ENCODE measurements at regions not wholly inside any gene's neighbourhood (a gene's known extent, or its start where the extent isn't known, plus 50 kb on each side); places are given as distances from the start of the nearest gene placed in this dataset.

DNA sequence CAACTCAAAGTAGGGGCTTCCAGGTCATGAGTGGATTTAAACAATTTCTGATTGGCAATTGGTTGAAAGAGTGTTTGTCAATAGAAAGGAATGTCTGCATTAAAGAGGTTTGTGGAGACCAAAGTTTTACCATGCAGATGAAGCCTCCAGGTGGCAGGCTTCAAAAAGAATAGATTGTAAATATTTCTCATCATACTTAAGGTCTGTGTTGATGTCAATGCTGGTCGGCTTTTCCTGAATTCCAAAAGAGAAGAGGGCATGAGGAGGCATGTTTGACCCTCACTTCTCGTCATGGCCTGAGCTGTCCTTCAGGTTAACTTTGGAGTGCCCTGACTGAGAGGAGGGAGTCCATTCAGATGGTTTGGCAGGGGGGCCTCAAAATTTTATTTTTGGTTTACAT is 125.4 kb upstream of the RFC3 start:
- TF ChIP-seq, protein P1, sequence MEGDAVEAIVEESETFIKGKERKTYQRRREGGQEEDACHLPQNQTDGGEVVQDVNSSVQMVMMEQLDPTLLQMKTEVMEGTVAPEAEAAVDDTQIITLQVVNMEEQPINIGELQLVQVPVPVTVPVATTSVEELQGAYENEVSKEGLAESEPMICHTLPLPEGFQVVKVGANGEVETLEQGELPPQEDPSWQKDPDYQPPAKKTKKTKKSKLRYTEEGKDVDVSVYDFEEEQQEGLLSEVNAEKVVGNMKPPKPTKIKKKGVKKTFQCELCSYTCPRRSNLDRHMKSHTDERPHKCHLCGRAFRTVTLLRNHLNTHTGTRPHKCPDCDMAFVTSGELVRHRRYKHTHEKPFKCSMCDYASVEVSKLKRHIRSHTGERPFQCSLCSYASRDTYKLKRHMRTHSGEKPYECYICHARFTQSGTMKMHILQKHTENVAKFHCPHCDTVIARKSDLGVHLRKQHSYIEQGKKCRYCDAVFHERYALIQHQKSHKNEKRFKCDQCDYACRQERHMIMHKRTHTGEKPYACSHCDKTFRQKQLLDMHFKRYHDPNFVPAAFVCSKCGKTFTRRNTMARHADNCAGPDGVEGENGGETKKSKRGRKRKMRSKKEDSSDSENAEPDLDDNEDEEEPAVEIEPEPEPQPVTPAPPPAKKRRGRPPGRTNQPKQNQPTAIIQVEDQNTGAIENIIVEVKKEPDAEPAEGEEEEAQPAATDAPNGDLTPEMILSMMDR (IDR thresholded peaks at IDR 0.05), result no peak
- TF ChIP-seq POLR2A (IDR thresholded peaks at IDR 0.05), result no peak
- no peak for TF ChIP-seq EP300 (IDR thresholded peaks at IDR 0.05)
- 88% methylated on average over 2 of the region's 2 CpGs for whole genome bisulfite sequencing, 2 donors

GRCh38 chr13:33694546-33694945 is 123.4 kb upstream of the RFC3 start:
- TF ChIP-seq, protein P1 (IDR thresholded peaks at IDR 0.05), result no peak
- TF ChIP-seq EP300 (IDR thresholded peaks at IDR 0.05) (no peak), POLR2A (IDR thresholded peaks at IDR 0.05) (no peak)
- no peaks in the 10 kb centered on the region for H3K36me3 ChIP-seq
- H3K4me1 ChIP-seq, result no peaks in the 10 kb centered on the region
- H3K4me3 ChIP-seq, result no peak overlapping the region
- H3K27me3 ChIP-seq, result no peaks in the 10 kb centered on the region
- H3K9me3 ChIP-seq, result no peaks in the 10 kb centered on the region
- DNase-seq (ENCODE audit: low spot score in 2 of 2), result no peak
- no peak overlapping the region for H3K27ac ChIP-seq

More for the DNA sequence above, 125.4 kb upstream of the RFC3 start:
- no peaks in the 10 kb centered on the region for H3K4me1 ChIP-seq
- H3K27ac ChIP-seq, result no peak overlapping the region
- no peaks in the 10 kb centered on the region for H3K36me3 ChIP-seq
- DNase-seq (ENCODE audit: low spot score in 2 of 2), result no peak
- H3K9me3 ChIP-seq, result no peaks in the 10 kb centered on the region
- no peaks in the 10 kb centered on the region for H3K27me3 ChIP-seq
- H3K4me3 ChIP-seq, result no peak overlapping the region

GRCh38 chr13:33696530-33696929 is 121.4 kb upstream of the RFC3 start:
- Histone ChIP-seq H3K27ac (no peak overlapping the region), H3K27me3 (no peaks in the 10 kb centered on the region), H3K4me1 (no peaks in the 10 kb centered on the region), H3K9me3 (no peaks in the 10 kb centered on the region), H3K4me3 (no peak overlapping the region), H3K36me3 (no peaks in the 10 kb centered on the region)
- WGBS, 2 donors, result 86 to 88% methylated on average over 1 of the region's 1 CpG
- DNase-seq (ENCODE audit: low spot score in 2 of 2), result no peak
- TF ChIP-seq POLR2A (IDR thresholded peaks at IDR 0.05) (no peak), EP300 (IDR thresholded peaks at IDR 0.05) (no peak)
- TF ChIP-seq, protein P1 (IDR thresholded peaks at IDR 0.05), result no peak

DNA sequence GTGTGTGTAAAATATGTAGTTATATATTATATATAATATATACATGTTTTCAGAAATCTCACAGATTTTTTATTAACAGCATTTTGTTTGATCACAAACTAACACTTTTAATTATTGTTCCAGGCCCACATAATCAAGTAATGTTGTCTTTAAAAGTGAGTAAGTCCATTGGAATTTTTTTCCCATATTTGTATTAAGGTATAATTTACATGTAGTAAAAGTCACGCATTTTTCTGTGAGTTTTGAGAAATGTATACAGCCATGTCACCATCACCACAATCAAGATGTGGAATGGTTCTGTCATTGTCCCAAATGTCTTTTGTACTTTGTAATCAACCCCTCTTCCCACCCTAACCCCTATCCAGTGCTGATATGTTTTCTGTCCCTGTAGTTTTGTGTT is 120.0 kb upstream of the RFC3 start:
- H3K9me3 ChIP-seq, result no peaks in the 10 kb centered on the region
- no peak overlapping the region for H3K4me3 ChIP-seq
- H3K36me3 ChIP-seq, result no peaks in the 10 kb centered on the region
- no peaks in the 10 kb centered on the region for H3K27me3 ChIP-seq
- TF ChIP-seq EP300 (IDR thresholded peaks at IDR 0.05), result no peak
- TF ChIP-seq, protein P1 (IDR thresholded peaks at IDR 0.05), result no peak
- TF ChIP-seq POLR2A (IDR thresholded peaks at IDR 0.05), result no peak
- no peaks in the 10 kb centered on the region for H3K4me1 ChIP-seq
- DNase-seq (ENCODE audit: low spot score in 2 of 2), result no peak
- 94 to 98% methylated on average over 1 of the region's 1 CpG for WGBS, 2 donors
- H3K27ac ChIP-seq, result no peak overlapping the region

DNA sequence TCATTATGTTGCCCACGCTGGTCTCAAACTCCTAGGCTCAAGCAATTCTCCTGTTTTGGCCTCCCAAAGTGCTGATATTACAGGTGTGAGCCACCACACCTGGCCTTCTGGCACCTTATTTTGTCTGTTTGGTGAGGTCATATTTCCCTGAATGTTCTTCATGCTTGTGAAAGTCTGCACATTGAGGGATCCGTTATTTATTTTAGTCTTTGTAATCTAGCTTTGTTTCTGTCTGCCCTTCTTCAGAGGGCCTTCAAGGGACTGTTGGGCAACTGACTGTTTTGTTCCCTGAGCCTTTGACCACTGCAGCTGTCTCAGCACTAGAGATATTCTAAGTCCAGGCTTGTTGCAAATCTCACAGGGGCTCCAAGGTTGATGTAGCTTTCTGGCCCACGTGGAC is 110.5 kb upstream of the RFC3 start:
- TF ChIP-seq, protein P1 (IDR thresholded peaks at IDR 0.05), result no peak
- TF ChIP-seq POLR2A (IDR thresholded peaks at IDR 0.05) (no peak), EP300 (IDR thresholded peaks at IDR 0.05) (no peak)
- H3K36me3 ChIP-seq, result no peaks in the 10 kb centered on the region
- H3K9me3 ChIP-seq, result peaks cover 0 to 29% (median 1%) of the 10 kb centered on the region in 4 donors
- no peaks in the 10 kb centered on the region for H3K27me3 ChIP-seq
- peaks cover 0 to 5% (median 0%) of the 10 kb centered on the region in 4 donors for H3K4me1 ChIP-seq
- 92 to 95% methylated on average over 3 of the region's 3 CpGs for WGBS, 2 donors
- no peak overlapping the region for H3K27ac ChIP-seq
- no peak for DNase-seq (ENCODE audit: low spot score in 2 of 2)
- no peak overlapping the region for H3K4me3 ChIP-seq
